Thyroid gland (tissue), 4 donors: ENCODE measurements at regions not wholly inside any gene's neighbourhood (a gene's known extent, or its start where the extent isn't known, plus 50 kb on each side); places are given as distances from the start of the nearest gene placed in this dataset.

Experiments used
- DNase-seq, 2 donors: peaks; one replicate each; pipeline ENCODE4 v3.0.0-alpha.2; 2019
- H3K27ac ChIP-seq, 3 donors: fragments of 200-600 bp; sonication (generic); 1 replicate in 2 of 3; 2 replicates in 1 of 3; pipeline ENCODE4 v1.5.1; 2016 to 2019; ENCODE audit warnings: mild to moderate bottlenecking in 1 of 3, moderate library complexity in 1 of 3
- H3K27me3 ChIP-seq: fragments of 200-600 bp; sonication (generic); one replicate; pipeline ENCODE4 v1.5.1; 2019
- H3K36me3 ChIP-seq, 2 donors: fragments of 200-600 bp; sonication (generic); one replicate each; pipeline ENCODE4 v1.5.1; 2016 to 2019
- H3K4me1 ChIP-seq, 2 donors: fragments of 200-600 bp; sonication (generic); one replicate each; pipeline ENCODE4 v1.5.1; 2017 to 2019
- H3K4me3 ChIP-seq, 3 donors: fragments of 200-600 bp; sonication (generic); replicated peaks in 1 of 3; 1 replicate in 2 of 3; 2 replicates in 1 of 3; pipeline ENCODE4 v1.5.1; 2016; ENCODE audit warnings: mild to moderate bottlenecking in 1 of 3
- H3K9me3 ChIP-seq: fragments of 200-600 bp; sonication (generic); one replicate; pipeline ENCODE4 v1.5.1; 2017
- POLR2A ChIP-seq, 2 donors: fragments of 450-650 bp; IDR thresholded peaks; one replicate each; pipeline ENCODE4 v1.6.1; 2017; ENCODE audit warnings: antibody characterized with exemption in 2 of 2, mild to moderate bottlenecking in 2 of 2, moderate library complexity in 1 of 2
- WGBS, 2 donors: methylation state at CpG; one replicate each; pipeline ENCODE4 v1.1.5; 2017; 5-methylcytosine and 5-hydroxymethylcytosine counted together
- intact Hi-C: fragments of 100-400 bp; cut with DNase I; formaldehyde crosslinking; loops from one replicate; pipeline ENCODE4 v1.15.1; 2023
- TF ChIP-seq, protein P1 (sequence below), 6 experiments: fragments of 200-600 bp in 3 of 6; fragments of 450-650 bp in 3 of 6; sonication (generic) in 3 of 6; IDR thresholded peaks; one replicate each; pipeline ENCODE4 v1.5.1; 2016 to 2019; ENCODE audit warnings: antibody characterized with exemption in 6 of 6, mild to moderate bottlenecking in 2 of 6, inconsistent platforms in 1 of 6, moderate library complexity in 1 of 6

DNA sequence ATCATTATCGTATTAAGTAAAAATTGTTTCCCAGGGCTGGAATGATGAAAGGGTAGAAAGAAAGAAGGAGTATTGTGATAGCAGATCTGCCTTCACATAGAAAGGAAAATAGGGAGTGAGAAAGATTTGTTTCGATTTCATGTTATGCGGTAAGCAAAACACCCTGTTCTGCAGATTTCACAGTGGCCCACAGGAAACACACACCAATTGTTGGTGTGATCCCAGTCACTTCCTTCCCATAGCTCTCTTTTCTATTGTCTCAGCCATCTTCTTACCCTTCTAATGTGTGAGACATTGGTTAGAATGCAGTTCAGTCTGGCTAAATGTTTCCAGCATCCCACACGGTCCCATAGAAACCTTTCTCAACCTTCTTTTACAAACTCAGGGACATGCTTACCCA is 2709.8 kb downstream of the PCDH7 start:
- Histone ChIP-seq H3K4me3 (no peak overlapping the region), H3K27me3 (no peaks in the 10 kb centered on the region), H3K4me1 (no peaks in the 10 kb centered on the region), H3K36me3 (no peaks in the 10 kb centered on the region), H3K27ac (no peak overlapping the region), H3K9me3 (no peaks in the 10 kb centered on the region)
- 90 to 91% methylated on average over 4 of the region's 4 CpGs for WGBS, 2 donors
- intact Hi-C loops, result no loop called here
- TF ChIP-seq, protein P1, sequence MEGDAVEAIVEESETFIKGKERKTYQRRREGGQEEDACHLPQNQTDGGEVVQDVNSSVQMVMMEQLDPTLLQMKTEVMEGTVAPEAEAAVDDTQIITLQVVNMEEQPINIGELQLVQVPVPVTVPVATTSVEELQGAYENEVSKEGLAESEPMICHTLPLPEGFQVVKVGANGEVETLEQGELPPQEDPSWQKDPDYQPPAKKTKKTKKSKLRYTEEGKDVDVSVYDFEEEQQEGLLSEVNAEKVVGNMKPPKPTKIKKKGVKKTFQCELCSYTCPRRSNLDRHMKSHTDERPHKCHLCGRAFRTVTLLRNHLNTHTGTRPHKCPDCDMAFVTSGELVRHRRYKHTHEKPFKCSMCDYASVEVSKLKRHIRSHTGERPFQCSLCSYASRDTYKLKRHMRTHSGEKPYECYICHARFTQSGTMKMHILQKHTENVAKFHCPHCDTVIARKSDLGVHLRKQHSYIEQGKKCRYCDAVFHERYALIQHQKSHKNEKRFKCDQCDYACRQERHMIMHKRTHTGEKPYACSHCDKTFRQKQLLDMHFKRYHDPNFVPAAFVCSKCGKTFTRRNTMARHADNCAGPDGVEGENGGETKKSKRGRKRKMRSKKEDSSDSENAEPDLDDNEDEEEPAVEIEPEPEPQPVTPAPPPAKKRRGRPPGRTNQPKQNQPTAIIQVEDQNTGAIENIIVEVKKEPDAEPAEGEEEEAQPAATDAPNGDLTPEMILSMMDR (IDR thresholded peaks at IDR 0.05), result no peak
- TF ChIP-seq POLR2A (IDR thresholded peaks at IDR 0.05), result no peak
- DNase-seq, result no peak

DNA sequence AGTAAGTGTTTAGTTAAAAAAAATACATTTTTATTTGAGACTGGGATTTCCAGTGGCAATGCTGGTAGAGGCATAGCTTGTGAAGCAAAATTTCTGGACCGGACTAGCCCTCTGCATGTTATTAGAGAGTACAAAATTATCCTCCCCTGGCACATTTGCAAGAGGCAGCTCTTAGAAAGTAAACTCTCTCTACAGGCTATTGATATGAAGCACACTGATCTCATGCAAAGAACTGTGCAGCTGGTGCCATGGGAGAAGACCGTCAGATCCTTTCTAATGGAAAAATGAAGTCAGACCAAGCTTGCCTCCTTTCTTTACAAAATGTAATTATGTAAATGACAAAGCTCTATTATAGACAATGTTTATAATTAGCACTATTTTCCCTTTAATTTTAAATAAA is 2717.2 kb downstream of the PCDH7 start:
- TF ChIP-seq POLR2A (IDR thresholded peaks at IDR 0.05), result no peak
- TF ChIP-seq, protein P1 (IDR thresholded peaks at IDR 0.05), result no peak
- 49 to 52% methylated on average over 2 of the region's 2 CpGs for WGBS, 2 donors
- Histone ChIP-seq H3K27ac (no peak overlapping the region), H3K27me3 (no peaks in the 10 kb centered on the region), H3K36me3 (no peaks in the 10 kb centered on the region), H3K9me3 (no peaks in the 10 kb centered on the region), H3K4me1 (no peaks in the 10 kb centered on the region), H3K4me3 (no peak overlapping the region)
- intact Hi-C loops, result no loop called here
- DNase-seq, result no peak

DNA sequence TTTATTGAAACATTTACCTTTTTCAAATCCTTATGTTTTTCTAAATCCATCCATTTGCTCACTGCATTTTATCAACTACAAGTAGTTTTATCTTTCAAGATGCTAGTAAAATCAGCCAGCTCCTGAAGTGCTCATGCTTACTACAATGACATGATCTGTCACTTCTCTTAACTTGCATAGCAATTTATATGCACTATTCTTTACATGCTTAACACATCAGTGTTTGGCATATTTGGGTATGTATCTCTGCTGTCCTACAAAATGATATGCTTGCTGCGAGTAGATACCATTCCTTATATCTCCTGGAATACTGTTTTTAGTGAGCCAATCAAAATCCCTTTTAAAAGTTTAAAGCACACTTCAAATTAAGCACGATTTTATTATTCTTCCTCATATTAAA is 2726.8 kb downstream of the PCDH7 start:
- WGBS, 2 donors, result 85% methylated on average over 2 of the region's 2 CpGs
- H3K4me1 ChIP-seq, result no peaks in the 10 kb centered on the region
- no peak for DNase-seq
- TF ChIP-seq, protein P1 (IDR thresholded peaks at IDR 0.05), result no peak
- no peak for TF ChIP-seq POLR2A (IDR thresholded peaks at IDR 0.05)
- H3K4me3 ChIP-seq, result no peak overlapping the region
- no peaks in the 10 kb centered on the region for H3K36me3 ChIP-seq
- no peaks in the 10 kb centered on the region for H3K9me3 ChIP-seq
- no peaks in the 10 kb centered on the region for H3K27me3 ChIP-seq
- no peak overlapping the region for H3K27ac ChIP-seq
- intact Hi-C loops, result no loop called here

DNA sequence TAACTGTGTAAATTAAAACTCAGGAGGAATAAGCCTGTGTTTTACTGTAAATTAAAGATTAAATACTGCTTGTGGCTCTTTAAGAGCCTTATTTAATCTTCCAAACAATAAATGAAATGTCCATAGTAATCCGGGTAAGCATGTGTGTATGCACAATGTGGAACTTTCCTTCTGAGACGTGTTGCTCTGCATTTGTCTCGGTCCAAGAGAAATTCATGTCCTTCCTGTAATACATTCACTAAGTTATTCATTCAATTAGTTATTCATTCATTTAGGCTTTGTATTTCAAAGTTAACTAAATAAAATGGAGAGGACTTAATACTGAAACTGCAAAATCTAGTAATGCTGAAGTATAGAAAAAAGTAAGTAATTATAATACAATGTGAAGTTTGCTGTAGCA is 2728.8 kb downstream of the PCDH7 start:
- no peak for DNase-seq
- Histone ChIP-seq H3K9me3 (no peaks in the 10 kb centered on the region), H3K36me3 (no peaks in the 10 kb centered on the region), H3K4me3 (no peak overlapping the region), H3K27ac (no peak overlapping the region), H3K27me3 (no peaks in the 10 kb centered on the region), H3K4me1 (peaks cover 1 to 7% of the 10 kb centered on the region in 2 donors)
- WGBS, 2 donors, result 89 to 93% methylated on average over 3 of the region's 3 CpGs
- TF ChIP-seq, protein P1 (IDR thresholded peaks at IDR 0.05), result no peak
- no peak for TF ChIP-seq POLR2A (IDR thresholded peaks at IDR 0.05)
- intact Hi-C loops, result no loop called here

DNA sequence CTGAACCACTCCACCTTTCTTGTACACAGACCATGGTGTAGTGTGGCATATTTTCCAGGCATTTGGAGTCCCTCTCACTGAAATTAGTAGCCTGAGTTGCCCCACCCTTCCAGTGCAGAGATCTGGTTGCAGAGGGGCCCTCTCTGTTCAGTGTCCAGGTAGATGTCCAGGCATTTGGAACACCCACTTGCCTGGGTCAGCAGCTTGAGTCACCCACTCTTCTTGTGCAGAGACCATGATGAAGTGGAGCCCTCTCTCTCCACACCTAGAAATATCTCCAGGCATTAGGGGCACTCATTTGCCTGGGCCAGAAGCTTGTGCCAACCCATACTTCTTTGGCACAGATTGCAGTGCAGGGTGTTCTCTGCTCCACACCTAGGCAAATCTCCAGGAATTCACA is 2733.3 kb downstream of the PCDH7 start:
- Histone ChIP-seq H3K4me3 (no peak overlapping the region), H3K36me3 (no peaks in the 10 kb centered on the region), H3K4me1 (peaks cover 8 to 11% of the 10 kb centered on the region in 2 donors), H3K9me3 (no peaks in the 10 kb centered on the region), H3K27me3 (no peaks in the 10 kb centered on the region), H3K27ac (peak overlapping the region; percentile 37 to 73 (median 64))
- intact Hi-C loops, result no loop called here
- peak; percentile 89 to 92 for DNase-seq
- TF ChIP-seq, protein P1 (IDR thresholded peaks at IDR 0.05), result no peak
- TF ChIP-seq POLR2A (IDR thresholded peaks at IDR 0.05), result no peak
